Activated CD4-positive, alpha-beta T cell treated with anti-CD3 and anti-CD28 coated beads, Interleukin-2, amount 10 ng/mL, durations not matched to agents 7 days and 5 days (primary cell): ENCODE measurements at regions not wholly inside any gene's neighbourhood (a gene's known extent, or its start where the extent isn't known, plus 50 kb on each side); places are given as distances from the start of the nearest gene placed in this dataset.
"Not testable (repeated sequence)": the region's sequence is repeated elsewhere in the genome, so short reads cannot be mapped to it uniquely, and the experiment has no call there.

Experiments used
- CTCF ChIA-PET: fragments of 350-600 bp; sonication (Branson Sonifier 250); formaldehyde crosslinking; loops from one replicate; lab custom pipeline; 2021; ENCODE audit warnings: antibody characterized with exemption; lab: Charles Lee
- POLR2A ChIA-PET: fragments of 350-600 bp; sonication (Branson Sonifier 250); formaldehyde crosslinking; loops from one replicate; lab custom pipeline; 2021; ENCODE audit warnings: antibody characterized with exemption; lab: Charles Lee
- DNase-seq: peaks from one replicate; pipeline ENCODE4 v3.0.0-alpha.2; 2020
- H3K27ac Mint-ChIP-seq: one replicate; pipeline ENCODE4 v1.8.0; 2021; ENCODE audit warnings: mild to moderate bottlenecking, moderate library complexity, mixed read lengths
- H3K27me3 Mint-ChIP-seq: one replicate; pipeline ENCODE4 v1.8.0; 2021; ENCODE audit warnings: mixed read lengths
- H3K36me3 Mint-ChIP-seq: one replicate; pipeline ENCODE4 v1.8.0; 2021; ENCODE audit warnings: low read depth, mixed read lengths
- H3K4me1 Mint-ChIP-seq: one replicate; pipeline ENCODE4 v1.8.0; 2021; ENCODE audit warnings: mixed read lengths
- H3K4me3 Mint-ChIP-seq: one replicate; pipeline ENCODE4 v1.8.0; 2021; ENCODE audit warnings: mild to moderate bottlenecking, moderate library complexity, mixed read lengths
- H3K9me3 Mint-ChIP-seq: one replicate; pipeline ENCODE4 v1.8.0; 2021; ENCODE audit warnings: mixed read lengths

GRCh38 chr3:160099834-160100233 is 111.2 kb downstream of the IL12A start:
- ChIA-PET CTCF (interaction anchor here (0.6 kb wide), 1 partner anchor 86 kb away, joined by 4 read pairs; no protein-coding TSS in a partner anchor), POLR2A (no interaction called here)
- H3K4me3 Mint-ChIP-seq: no peak overlapping the region
- H3K27ac Mint-ChIP-seq: no peak overlapping the region
- no peaks in the 10 kb centered on the region for H3K4me1 Mint-ChIP-seq
- no peak for DNase-seq
- H3K9me3 Mint-ChIP-seq: no peaks in the 10 kb centered on the region
- H3K27me3 Mint-ChIP-seq: peaks cover 3% of the 10 kb centered on the region
- no peaks in the 10 kb centered on the region for H3K36me3 Mint-ChIP-seq

DNA sequence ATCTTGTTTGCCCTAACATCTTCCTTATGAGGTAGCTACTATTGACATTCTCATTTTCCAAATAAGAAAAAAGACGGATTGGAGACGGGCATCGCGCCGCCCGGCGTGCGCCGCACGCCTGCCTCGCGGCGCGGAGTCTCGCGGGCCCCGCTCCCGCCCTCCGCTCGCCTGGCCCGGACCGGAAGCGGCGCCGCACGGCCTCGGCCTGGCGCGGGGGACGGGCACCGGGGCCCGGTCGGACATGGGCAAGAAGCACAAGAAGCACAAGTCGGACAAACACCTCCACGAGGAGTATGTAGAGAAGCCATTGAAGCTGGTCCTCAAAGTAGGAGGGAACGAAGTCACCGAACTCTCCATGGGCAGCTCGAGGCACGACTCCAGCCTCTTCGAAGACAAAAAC is 112.0 kb downstream of the IL12A start:
- Mint-ChIP-seq H3K9me3 (no peaks in the 10 kb centered on the region), H3K27me3 (peaks cover 3% of the 10 kb centered on the region), H3K27ac (no peak overlapping the region), H3K4me3 (no peak overlapping the region), H3K4me1 (no peaks in the 10 kb centered on the region), H3K36me3 (no peaks in the 10 kb centered on the region)
- POLR2A ChIA-PET: no interaction called here
- CTCF ChIA-PET: interaction anchor here (0.7 kb wide), 1 partner anchor 42 kb away, joined by 3 read pairs; no protein-coding TSS in a partner anchor
- DNase-seq: no peak

DNA sequence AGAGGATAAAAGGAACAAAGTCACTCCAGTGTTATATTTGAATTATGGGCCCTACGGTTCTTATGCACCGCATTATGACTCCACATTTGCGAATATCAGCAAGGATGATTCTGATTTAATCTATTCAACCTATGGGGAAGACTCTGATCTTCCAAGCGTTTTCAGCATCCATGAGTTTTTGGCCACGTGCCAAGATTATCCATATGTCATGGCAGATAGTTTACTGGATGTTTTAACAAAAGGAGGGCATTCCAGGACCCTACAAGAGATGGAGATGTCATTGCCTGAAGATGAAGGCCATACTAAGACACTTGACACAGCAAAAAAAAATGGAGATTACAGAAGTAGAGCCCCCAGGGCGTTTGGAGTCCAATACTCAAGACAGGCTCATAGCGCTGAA is 113.4 kb downstream of the IL12A start:
- POLR2A ChIA-PET, H3K9me3 Mint-ChIP-seq, H3K36me3 Mint-ChIP-seq, H3K27me3 Mint-ChIP-seq, CTCF ChIA-PET, DNase-seq, H3K27ac Mint-ChIP-seq, H3K4me3 Mint-ChIP-seq, H3K4me1 Mint-ChIP-seq: not testable (repeated sequence)

DNA sequence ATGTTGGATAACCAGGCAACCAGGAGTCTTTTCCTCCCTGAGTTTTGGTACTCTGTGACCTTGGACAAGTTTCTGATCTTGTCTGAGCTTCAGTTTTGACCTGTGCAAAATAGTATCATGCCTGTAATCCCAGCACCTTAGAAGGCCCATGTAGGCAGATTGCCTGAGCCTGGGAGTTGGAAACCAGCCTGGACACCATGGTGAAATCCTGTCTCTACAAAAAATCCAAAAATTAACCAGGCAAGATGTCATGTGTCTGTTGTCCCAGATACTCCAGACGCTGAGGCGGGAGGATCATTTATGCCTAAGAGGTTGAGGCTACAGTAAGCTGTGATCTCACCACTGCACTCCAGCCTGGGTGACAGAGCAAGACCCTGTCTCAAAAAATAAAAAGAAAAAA is 114.8 kb downstream of the IL12A start:
- Mint-ChIP-seq H3K27ac (no peak overlapping the region), H3K27me3 (peaks cover 5% of the 10 kb centered on the region), H3K4me1 (no peaks in the 10 kb centered on the region), H3K9me3 (no peaks in the 10 kb centered on the region), H3K4me3 (no peak overlapping the region), H3K36me3 (no peaks in the 10 kb centered on the region)
- ChIA-PET POLR2A (no interaction called here), CTCF (no interaction called here)
- no peak for DNase-seq

GRCh38 chr3:160105907-160106584 is 117.4 kb downstream of the IL12A start:
- CTCF ChIA-PET: no interaction called here
- no peaks in the 10 kb centered on the region for H3K9me3 Mint-ChIP-seq
- no peaks in the 10 kb centered on the region for H3K4me1 Mint-ChIP-seq

DNA sequence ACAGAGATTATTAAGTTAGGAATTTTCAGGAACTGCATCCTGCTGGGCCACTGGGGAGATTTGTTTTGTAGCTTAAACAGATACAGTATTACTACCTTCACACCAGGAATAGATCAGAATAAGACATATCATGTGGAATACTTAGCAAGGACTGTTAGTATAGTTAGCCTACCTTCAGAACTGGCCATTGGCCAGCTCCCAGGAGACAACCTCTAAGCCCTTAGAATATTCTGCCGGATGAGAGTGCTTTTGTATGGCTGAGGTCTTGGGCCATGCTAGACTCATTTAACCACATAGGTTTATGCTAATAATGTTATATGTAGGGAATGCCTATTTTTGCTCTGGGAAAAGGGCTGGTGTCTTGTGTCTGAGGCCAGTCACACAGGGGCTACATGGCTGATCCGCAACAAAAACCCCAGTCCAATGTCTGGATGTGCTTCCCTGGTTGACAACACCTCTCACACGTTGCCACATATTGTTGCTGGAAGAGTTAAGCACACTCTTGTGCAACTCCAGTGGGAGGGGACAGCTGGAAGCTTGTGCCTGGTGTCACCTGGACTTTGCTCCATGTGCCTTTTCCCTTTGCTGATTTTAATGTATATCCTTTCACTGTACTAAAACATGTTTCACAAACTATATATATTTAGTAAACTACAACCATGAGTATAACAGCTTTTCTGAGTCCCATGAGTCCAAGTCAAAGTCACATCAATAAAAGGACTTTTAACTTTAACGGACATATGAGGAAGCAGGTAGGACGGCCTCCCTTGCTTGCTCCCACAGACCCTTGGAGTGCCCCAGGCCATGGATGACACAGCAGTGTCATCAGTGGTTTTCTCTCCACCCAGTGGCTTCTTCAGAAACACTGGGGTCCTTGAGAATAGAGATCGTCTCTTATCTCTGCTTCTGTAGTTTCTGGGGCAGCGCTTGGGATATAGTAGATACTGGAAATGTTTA is 118.0 kb upstream of the C3orf80 start:
- ChIA-PET POLR2A (no interaction called here), CTCF (no interaction called here)
- Mint-ChIP-seq H3K9me3 (no peaks in the 10 kb centered on the region), H3K27ac (no peak overlapping the region), H3K36me3 (no peaks in the 10 kb centered on the region), H3K27me3 (peaks cover 5% of the 10 kb centered on the region), H3K4me1 (no peaks in the 10 kb centered on the region), H3K4me3 (no peak overlapping the region)
- no peak for DNase-seq

More at GRCh38 chr3:160105907-160106584, 117.4 kb downstream of the IL12A start:
- no peak for DNase-seq
- Mint-ChIP-seq H3K27me3 (peaks cover 7% of the 10 kb centered on the region), H3K4me3 (no peak overlapping the region), H3K27ac (no peak overlapping the region), H3K36me3 (no peaks in the 10 kb centered on the region)
- POLR2A ChIA-PET: no interaction called here

DNA sequence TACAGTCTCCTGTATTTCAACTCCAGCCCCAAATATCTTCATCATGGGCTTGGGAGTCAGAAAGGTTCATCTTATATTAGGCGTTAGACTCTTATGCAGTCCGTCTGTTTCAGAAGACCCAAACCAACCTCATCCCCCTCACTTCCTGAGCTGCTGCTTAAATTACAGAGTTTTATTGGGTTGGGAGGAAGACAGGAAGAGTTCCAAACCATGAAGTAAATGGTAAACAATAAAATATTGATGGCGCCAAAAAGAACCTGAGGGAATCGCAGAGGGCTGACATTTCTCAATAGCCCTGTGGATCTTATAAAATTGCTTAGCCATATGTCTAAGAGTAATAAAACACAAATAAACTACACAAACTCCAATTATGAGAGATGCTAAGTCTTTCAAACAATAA is 116.9 kb upstream of the C3orf80 start:
- H3K27me3 Mint-ChIP-seq: peaks cover 11% of the 10 kb centered on the region
- CTCF ChIA-PET: no interaction called here

GRCh38 chr3:160112481-160112880 is 112.7 kb upstream of the C3orf80 start:
- ChIA-PET CTCF (interaction anchor here (0.7 kb wide), 1 partner anchor 1464 kb away, joined by 4 read pairs; no protein-coding TSS in a partner anchor), POLR2A (no interaction called here)
- Mint-ChIP-seq H3K9me3 (no peaks in the 10 kb centered on the region), H3K36me3 (no peaks in the 10 kb centered on the region), H3K27me3 (peaks cover 13% of the 10 kb centered on the region), H3K27ac (no peak overlapping the region), H3K4me1 (no peaks in the 10 kb centered on the region), H3K4me3 (no peak overlapping the region)
- no peak for DNase-seq

More for the DNA sequence above, 116.9 kb upstream of the C3orf80 start:
- Mint-ChIP-seq H3K27ac (no peak overlapping the region), H3K4me1 (no peaks in the 10 kb centered on the region), H3K9me3 (no peaks in the 10 kb centered on the region), H3K36me3 (no peaks in the 10 kb centered on the region), H3K4me3 (no peak overlapping the region)
- no peak for DNase-seq
- POLR2A ChIA-PET: no interaction called here

DNA sequence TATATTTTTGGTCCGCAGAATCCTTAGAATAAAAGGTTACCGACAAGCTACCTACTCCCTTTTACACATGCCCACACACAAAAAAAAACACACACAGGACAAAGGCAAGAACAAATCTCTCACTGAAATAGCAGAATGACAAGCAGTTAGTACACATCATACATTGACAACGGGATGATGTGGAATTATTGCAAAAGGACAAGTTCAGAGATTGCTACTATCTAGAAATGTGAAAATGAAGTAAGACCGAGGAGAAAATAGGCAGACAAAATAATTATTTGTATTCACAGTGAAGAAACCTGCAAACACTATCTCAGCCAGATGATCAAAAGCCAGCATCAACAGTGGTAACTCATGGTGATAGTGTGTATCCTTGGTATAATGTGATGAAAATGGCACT is 112.2 kb upstream of the C3orf80 start:
- ChIA-PET POLR2A (no interaction called here), CTCF (no interaction called here)
- Mint-ChIP-seq H3K4me1 (no peaks in the 10 kb centered on the region), H3K36me3 (no peaks in the 10 kb centered on the region), H3K27ac (no peak overlapping the region), H3K9me3 (no peaks in the 10 kb centered on the region), H3K27me3 (peaks cover 17% of the 10 kb centered on the region), H3K4me3 (no peak overlapping the region)
- no peak for DNase-seq

DNA sequence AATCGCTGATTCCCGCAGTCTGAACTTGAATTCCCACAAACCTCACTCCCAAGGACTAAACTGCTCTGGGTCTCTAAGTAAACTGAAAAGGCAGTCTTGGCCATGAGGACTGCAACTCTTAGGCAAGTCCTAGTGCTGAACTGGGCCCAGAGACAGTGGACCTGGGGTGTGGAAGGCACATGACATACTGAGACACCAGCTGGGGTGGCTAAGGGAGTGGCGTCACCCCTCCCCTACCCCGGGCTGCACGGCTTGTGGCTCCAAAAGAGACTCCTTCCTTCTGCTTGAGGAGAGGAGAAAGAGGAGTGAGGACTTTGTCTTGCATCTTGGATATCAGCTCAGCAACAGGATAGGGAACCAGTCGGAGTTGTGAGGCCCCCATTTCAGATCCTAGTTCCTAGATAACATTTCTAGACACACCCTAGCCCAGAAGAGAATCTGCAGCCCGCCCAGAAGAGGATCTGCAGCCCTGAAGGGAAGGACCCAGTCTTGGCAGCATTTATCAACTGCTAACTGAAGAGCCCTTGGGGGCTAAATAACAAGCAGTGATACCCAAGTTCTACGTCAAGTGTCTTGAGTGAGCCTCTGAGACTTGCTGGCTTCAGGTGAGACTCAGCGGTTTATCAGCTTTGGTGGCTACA is 110.7 kb upstream of the C3orf80 start:
- Mint-ChIP-seq H3K27ac (no peak overlapping the region), H3K36me3 (no peaks in the 10 kb centered on the region), H3K4me3 (no peak overlapping the region), H3K27me3 (peaks cover 14% of the 10 kb centered on the region), H3K9me3 (no peaks in the 10 kb centered on the region), H3K4me1 (no peaks in the 10 kb centered on the region)
- DNase-seq: no peak
- ChIA-PET CTCF (interaction anchor here (0.6 kb wide), 1 partner anchor 1083 kb away, joined by 3 read pairs; no protein-coding TSS in a partner anchor), POLR2A (no interaction called here)

- H3K4me3 Mint-ChIP-seq: no peak overlapping the region
- DNase-seq: no peak
- peaks cover under 1% of the 10 kb centered on the region for H3K9me3 Mint-ChIP-seq
- CTCF ChIA-PET: no interaction called here
- peaks cover 15% of the 10 kb centered on the region for H3K27me3 Mint-ChIP-seq
- H3K27ac Mint-ChIP-seq: no peak overlapping the region
- POLR2A ChIA-PET: no interaction called here
- H3K4me1 Mint-ChIP-seq: no peaks in the 10 kb centered on the region
- no peaks in the 10 kb centered on the region for H3K36me3 Mint-ChIP-seq
These were observed 109.8 kb upstream of the C3orf80 start for GRCh38 chr3:160115387-160115786.

GRCh38 chr3:160124224-160124623 is 101.0 kb upstream of the C3orf80 start:
- H3K4me1 Mint-ChIP-seq: peaks cover 2% of the 10 kb centered on the region
- H3K9me3 Mint-ChIP-seq: peaks cover 4% of the 10 kb centered on the region
- H3K4me3 Mint-ChIP-seq: no peak overlapping the region
- ChIA-PET POLR2A (no interaction called here), CTCF (no interaction called here)
- no peak overlapping the region for H3K27ac Mint-ChIP-seq
- no peak for DNase-seq
- H3K27me3 Mint-ChIP-seq: peaks cover 20% of the 10 kb centered on the region
- no peaks in the 10 kb centered on the region for H3K36me3 Mint-ChIP-seq

DNA sequence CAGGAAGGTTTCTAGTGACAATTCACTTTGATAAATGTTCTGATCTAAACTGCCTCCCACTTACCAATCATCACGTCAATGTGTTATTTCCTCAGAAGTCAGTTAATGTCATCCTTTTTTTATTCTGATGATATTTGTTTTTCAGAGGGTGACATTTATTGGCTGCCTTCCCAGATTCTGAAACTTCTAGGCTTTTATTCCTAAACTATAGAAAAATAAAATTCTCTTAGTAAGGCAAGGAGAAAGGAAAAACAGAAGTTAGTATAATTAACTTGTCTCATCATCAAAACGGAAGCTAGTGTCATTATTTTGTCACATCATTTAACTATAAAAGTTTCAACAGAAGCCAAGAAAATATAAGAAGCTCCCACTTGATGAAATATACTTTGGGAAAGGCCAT is 100.0 kb upstream of the C3orf80 start:
- CTCF ChIA-PET: no interaction called here
- peaks cover 22% of the 10 kb centered on the region for H3K27me3 Mint-ChIP-seq
- peaks cover 4% of the 10 kb centered on the region for H3K9me3 Mint-ChIP-seq
- H3K4me1 Mint-ChIP-seq: peaks cover 5% of the 10 kb centered on the region
- H3K36me3 Mint-ChIP-seq: no peaks in the 10 kb centered on the region
- POLR2A ChIA-PET: no interaction called here
- DNase-seq: no peak
- no peak overlapping the region for H3K27ac Mint-ChIP-seq
- no peak overlapping the region for H3K4me3 Mint-ChIP-seq
